NK-92 treated with Interleukin-12 subunit alpha and Interleukin-12 subunit beta, amount 100 ng/mL, for 24 hours (cell line): ENCODE measurements at regions not wholly inside any gene's neighbourhood (a gene's known extent, or its start where the extent isn't known, plus 50 kb on each side); places are given as distances from the start of the nearest gene placed in this dataset.

Experiments
- DNase-seq: peaks from one replicate; lab custom pipeline; 2025; lab: John Stamatoyannopoulos, UW

DNA sequence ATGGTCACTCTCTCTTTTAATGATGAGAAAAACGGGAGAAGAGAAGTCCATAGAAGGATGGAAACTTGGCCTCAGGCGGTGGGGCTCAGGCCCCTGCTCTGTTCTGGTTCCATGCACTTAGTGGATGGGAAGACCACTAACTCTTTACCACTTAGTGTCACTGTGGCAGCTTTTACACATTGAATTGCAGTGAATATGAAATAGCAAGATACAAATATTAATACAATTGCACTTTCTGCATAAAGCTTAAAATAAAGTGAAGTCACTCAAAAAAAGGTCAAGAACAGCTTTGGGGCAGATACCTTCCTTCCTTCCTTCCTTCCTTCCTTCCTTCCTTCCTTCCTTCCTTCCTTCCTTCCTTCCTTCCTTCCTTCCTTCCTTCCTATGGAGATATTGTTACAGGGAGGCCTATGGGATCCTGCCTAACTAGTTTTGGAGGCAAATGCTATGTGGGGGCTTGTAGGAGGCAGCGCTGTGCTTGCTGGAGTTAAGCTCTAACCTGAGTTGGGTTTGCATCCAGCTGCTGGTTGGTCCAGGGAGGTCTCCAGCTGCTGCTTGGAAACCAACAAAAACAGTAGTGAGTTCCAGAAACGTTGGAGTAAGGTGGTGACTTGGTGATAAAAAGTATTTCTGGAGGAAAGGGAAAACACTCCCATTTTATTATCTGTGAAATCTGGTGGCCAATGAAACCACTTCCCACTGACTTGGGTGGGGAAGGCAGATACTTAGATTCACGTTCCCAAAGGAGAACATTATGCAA lies 62.3 kb upstream of the NKX2-2 start:
- DNase-seq: no peak

DNA sequence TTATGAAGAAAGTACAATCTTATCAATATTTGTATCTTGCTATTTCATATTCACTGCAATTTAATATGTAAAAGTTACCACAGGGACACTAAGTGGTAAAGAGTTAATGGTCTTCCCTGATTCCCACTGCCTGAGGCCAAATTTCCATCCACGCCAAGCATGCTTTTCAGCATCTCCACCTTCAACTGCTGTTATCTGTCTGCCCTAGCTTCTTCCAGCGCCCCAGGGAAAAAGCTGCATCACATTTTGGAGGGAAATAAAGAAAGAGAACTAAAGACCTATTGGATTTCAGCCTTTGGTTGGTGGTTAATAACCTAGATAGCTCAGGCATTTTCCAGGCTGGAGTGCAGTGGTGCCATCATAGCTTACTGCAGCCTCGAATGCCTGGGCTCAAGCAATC lies 61.3 kb upstream of the NKX2-2 start:
- DNase-seq: no peak

DNA sequence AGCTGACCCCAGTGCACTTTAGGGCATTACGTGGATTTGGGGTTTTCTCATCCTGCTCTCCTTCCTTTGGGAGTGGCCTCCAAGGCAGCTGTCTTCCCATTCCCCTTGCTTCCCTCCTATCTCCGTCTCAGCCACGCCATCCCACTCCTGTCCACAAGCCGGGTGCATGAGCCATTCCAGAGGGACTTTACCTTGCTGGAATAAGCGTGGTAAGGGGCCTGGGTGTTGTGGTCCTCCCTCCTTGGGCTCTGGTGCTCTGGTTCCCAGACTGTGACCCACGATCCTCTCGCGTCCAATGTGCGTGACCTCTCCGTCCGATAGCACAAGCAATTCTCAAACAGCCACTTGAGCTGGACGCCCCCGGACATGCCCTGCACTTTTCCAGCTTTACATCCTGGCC lies 60.6 kb upstream of the NKX2-2 start:
- DNase-seq: no peak

DNA sequence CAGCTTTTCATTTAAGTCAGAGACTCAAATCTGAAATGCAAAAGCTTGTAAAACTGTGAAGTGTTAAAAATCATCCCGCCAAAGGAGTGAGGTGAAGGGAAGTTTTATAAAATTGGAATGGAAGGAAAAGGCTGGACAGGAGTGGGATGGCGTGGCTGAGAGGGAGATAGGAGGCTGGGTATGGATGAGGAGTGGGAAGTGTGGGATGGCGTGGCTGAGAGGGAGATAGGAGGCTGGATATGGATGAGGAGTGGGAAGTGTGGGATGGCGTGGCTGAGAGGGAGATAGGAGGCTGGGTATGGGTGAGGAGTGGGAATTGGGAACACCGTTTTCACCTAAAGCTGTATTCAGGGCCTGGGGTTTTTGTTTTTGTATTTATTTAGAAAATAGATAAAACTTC lies 59.4 kb upstream of the NKX2-2 start:
- no peak for DNase-seq

DNA sequence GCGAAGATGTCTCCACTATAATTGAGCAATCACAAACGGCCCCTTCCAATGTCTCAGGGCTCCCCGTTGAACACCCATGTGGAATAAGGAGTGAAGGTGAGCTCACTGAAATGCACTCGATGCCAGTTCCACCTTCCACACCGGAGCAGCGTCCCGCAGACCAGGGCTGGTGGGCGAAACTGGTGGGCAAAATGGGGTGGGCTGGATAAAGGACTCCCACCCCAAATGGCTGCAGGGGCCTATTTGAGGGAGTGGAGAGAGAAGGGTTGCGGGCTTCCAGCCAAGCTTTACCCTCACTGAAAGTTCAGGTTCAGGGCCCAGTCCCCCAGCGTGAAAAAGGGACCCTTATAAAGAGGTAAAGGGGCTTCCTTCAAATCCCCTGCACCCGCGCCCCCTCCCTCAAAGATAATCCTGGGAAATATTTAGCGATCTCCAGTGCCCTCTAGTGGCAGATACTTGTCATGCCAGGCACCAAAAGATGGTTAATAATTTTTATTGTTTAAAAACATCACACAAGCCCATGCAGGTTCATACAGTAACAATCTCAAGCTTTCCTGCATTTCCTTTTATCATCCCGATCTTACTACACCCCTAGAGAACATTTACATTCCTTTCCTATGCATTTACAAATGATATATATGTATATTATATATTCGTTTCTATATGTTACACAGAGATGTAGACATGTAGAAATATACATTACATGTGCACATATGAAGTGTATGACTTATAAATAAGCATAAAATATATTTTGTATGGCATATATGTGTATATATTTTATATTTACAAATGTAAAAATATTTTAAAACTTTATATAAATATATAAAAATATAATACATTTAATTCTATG lies 58.2 kb upstream of the NKX2-2 start:
- DNase-seq: peak; percentile 16

DNA sequence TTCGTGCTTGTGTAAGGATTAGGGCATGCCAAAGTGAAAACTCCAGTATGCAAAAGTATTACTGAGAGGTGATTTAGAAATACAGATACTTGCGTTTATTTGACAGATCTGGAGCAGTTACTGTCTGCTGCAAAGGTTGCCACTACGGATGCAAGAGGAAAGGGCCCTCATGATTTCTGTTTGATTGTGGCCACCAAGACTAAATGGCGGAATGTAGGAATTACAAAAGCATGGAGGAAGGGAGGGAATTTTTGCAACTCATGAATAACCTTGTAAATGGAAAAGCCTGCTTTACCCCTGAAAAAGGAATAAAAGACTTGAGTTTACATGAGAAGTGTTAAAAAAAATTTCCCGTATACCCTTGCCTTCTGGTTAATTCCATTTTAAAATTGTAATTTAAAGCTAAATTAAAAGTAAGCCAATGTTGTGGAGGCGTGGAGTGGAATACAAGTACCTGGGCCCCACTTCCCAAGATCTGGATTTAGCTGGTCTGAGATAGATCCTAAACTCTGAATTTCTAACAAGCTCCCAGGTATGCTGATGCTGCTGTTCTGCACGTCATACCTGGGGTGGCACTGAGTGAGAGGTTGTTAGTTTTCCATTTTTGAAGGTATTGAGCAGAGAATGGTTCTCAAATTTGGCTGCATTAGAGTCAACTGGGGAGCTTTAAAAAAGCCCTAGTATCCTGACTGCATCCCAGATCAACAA lies 56.6 kb upstream of the NKX2-2 start:
- DNase-seq: no peak

DNA sequence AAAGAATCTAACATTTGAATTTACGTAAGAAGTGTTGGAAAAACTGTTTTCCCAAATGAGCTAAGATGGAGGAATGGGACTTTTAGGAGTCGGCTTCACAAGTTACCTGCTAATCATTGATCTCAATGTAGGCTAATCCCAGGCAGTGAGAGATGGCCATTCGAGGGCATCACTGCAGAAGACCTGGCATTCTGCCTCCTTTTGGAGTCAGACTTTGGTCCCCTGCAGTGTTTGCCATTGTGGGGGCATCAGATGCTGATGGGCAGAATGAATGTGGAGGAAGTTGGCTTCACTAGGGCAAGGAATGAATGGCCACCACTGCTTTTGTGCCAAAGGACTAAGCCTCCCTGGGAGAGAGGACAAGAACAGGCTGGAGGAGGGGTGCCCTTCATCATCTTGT lies 55.7 kb upstream of the NKX2-2 start:
- no peak for DNase-seq

DNA sequence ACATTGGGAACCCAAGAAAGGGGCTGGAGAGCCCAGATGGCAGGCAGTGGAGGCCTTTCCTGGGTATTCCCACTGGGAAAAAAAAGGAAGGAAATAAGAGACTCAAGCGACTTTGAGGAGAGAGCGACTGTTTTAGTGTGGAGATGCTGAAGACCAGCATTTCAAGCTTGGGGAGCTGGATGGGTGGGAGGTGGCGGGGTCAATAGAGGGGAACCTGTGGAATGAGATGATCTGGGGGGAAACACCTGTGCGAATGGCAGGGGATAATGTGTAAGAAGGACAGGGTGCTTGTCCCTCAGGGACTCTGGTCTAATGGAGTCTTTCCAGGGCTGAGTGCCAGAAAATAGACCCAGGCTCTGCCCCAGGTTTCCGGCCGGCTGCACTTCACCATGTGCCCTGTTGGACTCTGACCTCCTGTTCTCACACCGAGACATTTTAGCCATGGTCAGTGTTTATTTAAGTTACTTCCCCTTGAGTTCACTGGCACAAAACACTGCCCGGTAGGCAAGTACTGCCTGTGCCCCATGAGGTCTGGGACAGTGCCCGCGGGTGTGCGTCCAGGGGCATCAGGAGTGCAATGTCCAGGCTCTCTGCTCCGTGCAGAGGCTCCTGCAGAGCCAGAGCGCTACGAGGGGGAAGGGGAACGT lies 50.4 kb upstream of the NKX2-2 start:
- DNase-seq: no peak
